Right lobe of liver (tissue), 6 donors: ENCODE measurements at regions not wholly inside any gene's neighbourhood (a gene's known extent, or its start where the extent isn't known, plus 50 kb on each side); places are given as distances from the start of the nearest gene placed in this dataset.

Experiments
- ATAC-seq, 4 donors: fragments of 200-7000 bp; cut with Tn5 transposase; one replicate each; pipeline ENCODE4 v1.9.1; 2020; ENCODE audit warnings: mild to moderate bottlenecking in 4 of 4, moderate library complexity in 4 of 4
- DNase-seq, 3 donors: peaks; one replicate each; pipeline ENCODE4 v3.0.0-alpha.2; 2020
- H3K27ac ChIP-seq, 3 donors: fragments of 200-600 bp; one replicate each; pipeline ENCODE4 v1.8.0; 2022
- H3K27me3 ChIP-seq, 2 donors: fragments of 200-600 bp; one replicate each; pipeline ENCODE4 v1.8.0; 2022
- H3K36me3 ChIP-seq, 4 donors: fragments of 200-600 bp; sonication (generic) in 1 of 4; one replicate each; pipeline versions ENCODE4 v1.5.1 to v1.8.0; 2017 to 2022; ENCODE audit warnings: control low read depth in 1 of 4
- H3K4me1 ChIP-seq, 4 donors: fragments of 200-600 bp; sonication (generic) in 1 of 4; one replicate each; pipeline versions ENCODE4 v1.5.1 to v1.8.0; 2017 to 2022; ENCODE audit warnings: control low read depth in 1 of 4
- H3K4me3 ChIP-seq, 3 donors: fragments of 200-600 bp; one replicate each; pipeline ENCODE4 v1.8.0; 2022
- H3K9me3 ChIP-seq, 4 donors: fragments of 200-600 bp; sonication (generic) in 1 of 4; one replicate each; pipeline versions ENCODE4 v1.5.1 to v1.8.0; 2017 to 2022; ENCODE audit warnings: control low read depth in 1 of 4
- CTCF ChIP-seq, 4 donors: fragments of 200-600 bp in 3 of 4; fragments of 450-650 bp in 1 of 4; IDR thresholded peaks; one replicate each; pipeline versions ENCODE4 v1.5.1 to v1.8.0; 2016 to 2022; ENCODE audit warnings: antibody characterized with exemption in 4 of 4, mild to moderate bottlenecking in 2 of 4
- POLR2A ChIP-seq: fragments of 450-650 bp; IDR thresholded peaks from one replicate; pipeline ENCODE4 v1.6.1; 2017; ENCODE audit warnings: antibody characterized with exemption, mild to moderate bottlenecking
- WGBS: methylation state at CpG from one replicate; pipeline ENCODE4 v1.1.6; 2018; ENCODE audit warnings: low coverage, low lambda C conversion rate; ENCODE audit not compliant: insufficient coverage; ENCODE audit errors: missing lambda C conversion rate; 5-methylcytosine and 5-hydroxymethylcytosine counted together
- intact Hi-C, 2 donors: fragments of 100-400 bp; cut with DNase I; formaldehyde crosslinking; loops; one replicate each; pipeline versions ENCODE4 v1.11.2 to v1.14.1; 2022
- donor health status: DM: no; HTN: yes; CAD: no.
- donor health status: DM: no; HTN: no; CAD: no.
- donor health status: DM: no; HTN: no; CAD: no.
- donor health status: DM: no; HTN: yes; CAD: no.
- donor health status: DM: no; HTN: yes; CAD: no.

- Histone ChIP-seq H3K4me1 (no peaks in the 10 kb centered on the region), H3K27me3 (no peaks in the 10 kb centered on the region), H3K9me3 (no peaks in the 10 kb centered on the region), H3K4me3 (no peak overlapping the region), H3K36me3 (no peaks in the 10 kb centered on the region), H3K27ac (no peak overlapping the region)
- TF ChIP-seq CTCF (IDR thresholded peaks at IDR 0.05) = no peak
- ATAC-seq (no peak), DNase-seq (no peak)
- intact Hi-C loops = no loop called here
These were observed 195.8 kb upstream of the BDNF start for GRCh38 chr11:27896096-27896495.

GRCh38 chr11:27894552-27894951, 194.3 kb upstream of the BDNF start:
- no peaks in the 10 kb centered on the region for H3K4me1 ChIP-seq
- intact Hi-C loops = no loop called here
- WGBS = 29% methylated on average over 4 of the region's 4 CpGs

GRCh38 chr11:27886857-27887256, 186.6 kb upstream of the BDNF start:
- ATAC-seq (no peak), DNase-seq (no peak)
- Histone ChIP-seq H3K4me3 (no peak overlapping the region), H3K4me1 (no peaks in the 10 kb centered on the region), H3K27me3 (no peaks in the 10 kb centered on the region), H3K9me3 (no peaks in the 10 kb centered on the region), H3K36me3 (no peaks in the 10 kb centered on the region), H3K27ac (no peak overlapping the region)
- TF ChIP-seq CTCF (IDR thresholded peaks at IDR 0.05) = no peak
- no peak for TF ChIP-seq POLR2A
- intact Hi-C loops = no loop called here
- 26% methylated on average over 3 of the region's 3 CpGs for WGBS

More at GRCh38 chr11:27894552-27894951, 194.3 kb upstream of the BDNF start:
- H3K9me3 ChIP-seq = no peaks in the 10 kb centered on the region
- no peak overlapping the region for H3K4me3 ChIP-seq
- ATAC-seq (no peak), DNase-seq (no peak)
- TF ChIP-seq CTCF (IDR thresholded peaks at IDR 0.05) (no peak), POLR2A (no peak)
- H3K36me3 ChIP-seq = no peaks in the 10 kb centered on the region
- no peaks in the 10 kb centered on the region for H3K27me3 ChIP-seq
- no peak overlapping the region for H3K27ac ChIP-seq

- 39% methylated on average over 4 of the region's 4 CpGs for WGBS
- Histone ChIP-seq H3K27ac (no peak overlapping the region), H3K4me1 (no peaks in the 10 kb centered on the region), H3K9me3 (no peaks in the 10 kb centered on the region), H3K27me3 (no peaks in the 10 kb centered on the region), H3K4me3 (no peak overlapping the region), H3K36me3 (no peaks in the 10 kb centered on the region)
- TF ChIP-seq POLR2A (no peak), CTCF (IDR thresholded peaks at IDR 0.05) (no peak)
- intact Hi-C loops = no loop called here
- ATAC-seq (no peak), DNase-seq (no peak)
These were observed 181.9 kb upstream of the BDNF start for GRCh38 chr11:27882066-27882697.
